ENCODE measurements at regions not wholly inside any gene's neighbourhood (a gene's known extent, or its start where the extent isn't known, plus 50 kb on each side); places are given as distances from the start of the nearest gene placed in this dataset.

GRCh38 chr7:86089455-86089854 is 554.3 kb upstream of the GRM3 start:
- TF ChIP-seq CTCF (conservative IDR thresholded peaks at IDR 0.05 in 1 of 2, IDR thresholded peaks at IDR 0.05 in 1 of 2; ENCODE audit: low read depth in 1 of 2, low read length in 2 of 2) (no peak), EZH2 (IDR thresholded peaks at IDR 0.05; ENCODE audit: low read length, missing control alignments) (no peak)
